ENCODE measurements at regions not wholly inside any gene's neighbourhood (a gene's known extent, or its start where the extent isn't known, plus 50 kb on each side); places are given as distances from the start of the nearest gene placed in this dataset.

DNA sequence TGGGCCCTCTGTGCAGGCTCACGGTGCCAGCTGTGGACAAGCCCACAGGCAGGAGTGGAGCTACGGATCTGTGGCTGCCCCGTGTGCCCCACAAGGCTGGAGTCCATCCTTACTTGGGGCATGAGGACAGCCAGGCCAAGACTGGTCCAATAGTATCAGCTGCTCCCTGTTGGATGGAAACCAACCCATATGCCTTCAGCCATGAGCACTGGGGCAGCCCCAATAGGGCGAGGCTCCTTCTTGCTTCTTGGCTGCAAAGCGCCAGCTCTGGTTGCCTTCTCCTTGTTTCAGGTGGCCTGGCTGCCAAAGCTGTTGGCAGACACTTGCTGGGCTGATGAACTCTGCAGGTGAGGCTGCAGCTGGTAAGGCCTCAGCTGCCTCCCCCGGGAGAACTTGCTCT, 188.0 kb downstream of the ENGASE start:
- no peak for FAIRE-seq
- peaks cover 0 to 2% of the 10 kb centered on the region in 2 experiments for H3K27me3 ChIP-seq (ENCODE audit: control insufficient read depth in 2 of 2, insufficient read depth in 2 of 2, low read length in 2 of 2)
- no peaks in the 10 kb centered on the region for H3K9me1 ChIP-seq (replicated peaks; ENCODE audit: control insufficient read depth, extremely low read depth, insufficient read depth, low read length)
- dilution Hi-C loops (cut with MboI; ENCODE audit: extremely low pct_ligation_motif_present, low sequenced_read_pairs): no loop called here
- POLR2A ChIA-PET: no interaction called here
- CTCF ChIA-PET: no interaction called here
- H3K4me3 ChIP-seq (replicated peaks in 1 of 3; ENCODE audit: insufficient read depth in 1 of 3, low read depth in 1 of 3, low read length in 3 of 3): no peak overlapping the region
- intact Hi-C loops (cut with micrococcal nuclease): no loop called here
- H3K79me2 ChIP-seq (ENCODE audit: control insufficient read depth, insufficient read depth, low read length): no peaks in the 10 kb centered on the region
- H2AFZ ChIP-seq (ENCODE audit: low read depth, low read length): no peak overlapping the region
- H3K4me2 ChIP-seq (ENCODE audit: insufficient read depth, low read length): no peak overlapping the region
- H3K36me3 ChIP-seq (ENCODE audit: control insufficient read depth in 2 of 2, extremely low read depth in 1 of 2, insufficient read depth in 2 of 2, low read length in 2 of 2): no peaks in the 10 kb centered on the region
- DNase-seq (ENCODE audit: low read depth, low spot score): no peak
- no peaks in the 10 kb centered on the region for H3K4me1 ChIP-seq (ENCODE audit: control insufficient read depth, extremely low read depth, insufficient read depth, low read length)
- no peaks in the 10 kb centered on the region for H3K9me3 ChIP-seq (replicated peaks; ENCODE audit: control insufficient read depth, insufficient read depth, low read length)
- TF ChIP-seq, protein P1, sequence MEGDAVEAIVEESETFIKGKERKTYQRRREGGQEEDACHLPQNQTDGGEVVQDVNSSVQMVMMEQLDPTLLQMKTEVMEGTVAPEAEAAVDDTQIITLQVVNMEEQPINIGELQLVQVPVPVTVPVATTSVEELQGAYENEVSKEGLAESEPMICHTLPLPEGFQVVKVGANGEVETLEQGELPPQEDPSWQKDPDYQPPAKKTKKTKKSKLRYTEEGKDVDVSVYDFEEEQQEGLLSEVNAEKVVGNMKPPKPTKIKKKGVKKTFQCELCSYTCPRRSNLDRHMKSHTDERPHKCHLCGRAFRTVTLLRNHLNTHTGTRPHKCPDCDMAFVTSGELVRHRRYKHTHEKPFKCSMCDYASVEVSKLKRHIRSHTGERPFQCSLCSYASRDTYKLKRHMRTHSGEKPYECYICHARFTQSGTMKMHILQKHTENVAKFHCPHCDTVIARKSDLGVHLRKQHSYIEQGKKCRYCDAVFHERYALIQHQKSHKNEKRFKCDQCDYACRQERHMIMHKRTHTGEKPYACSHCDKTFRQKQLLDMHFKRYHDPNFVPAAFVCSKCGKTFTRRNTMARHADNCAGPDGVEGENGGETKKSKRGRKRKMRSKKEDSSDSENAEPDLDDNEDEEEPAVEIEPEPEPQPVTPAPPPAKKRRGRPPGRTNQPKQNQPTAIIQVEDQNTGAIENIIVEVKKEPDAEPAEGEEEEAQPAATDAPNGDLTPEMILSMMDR (IDR thresholded peaks at IDR 0.05; ENCODE audit: extremely low read depth in 1 of 2, insufficient read depth in 1 of 2, low read depth in 1 of 2, low read length in 2 of 2): no peak
- TF ChIP-seq POLR2AphosphoS5 (IDR thresholded peaks at IDR 0.05; ENCODE audit: insufficient read depth, low read depth, low read length): no peak
- TF ChIP-seq GATA2 (IDR thresholded peaks at IDR 0.05; ENCODE audit: insufficient read depth, insufficient read length, low read depth, low read length): no peak
- no peak for TF ChIP-seq FOS (IDR thresholded peaks at IDR 0.05; ENCODE audit: borderline replicate concordance, insufficient read depth, low read length)
- TF ChIP-seq, protein P2, sequence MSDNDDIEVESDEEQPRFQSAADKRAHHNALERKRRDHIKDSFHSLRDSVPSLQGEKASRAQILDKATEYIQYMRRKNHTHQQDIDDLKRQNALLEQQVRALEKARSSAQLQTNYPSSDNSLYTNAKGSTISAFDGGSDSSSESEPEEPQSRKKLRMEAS (IDR thresholded peaks at IDR 0.05; ENCODE audit: insufficient read depth, insufficient read length): no peak
- TF ChIP-seq EZH2 (IDR thresholded peaks at IDR 0.05; ENCODE audit: borderline replicate concordance, low read depth, low read length, severe bottlenecking): no peak
- no peak for TF ChIP-seq JUN (IDR thresholded peaks at IDR 0.05; ENCODE audit: borderline replicate concordance, insufficient read depth, insufficient read length, low read depth)
- TF ChIP-seq POLR2A (IDR thresholded peaks at IDR 0.05; ENCODE audit: low read depth, low read length): no peak
- TF ChIP-seq MYC (IDR thresholded peaks at IDR 0.05; ENCODE audit: low read depth, low read length): no peak
- H3K27ac ChIP-seq (ENCODE audit: insufficient read depth, low read depth, low read length): no peak overlapping the region
- H4K20me1 ChIP-seq (replicated peaks; ENCODE audit: control insufficient read depth, extremely low read depth, insufficient read depth, low read length): no peaks in the 10 kb centered on the region
- H3K9ac ChIP-seq (replicated peaks; ENCODE audit: extremely low read depth, insufficient read depth, low read length): no peak overlapping the region
- BruUV-seq (replicated peaks): no TSS peak
